ENCODE measurements at regions not wholly inside any gene's neighbourhood (a gene's known extent, or its start where the extent isn't known, plus 50 kb on each side); places are given as distances from the start of the nearest gene placed in this dataset.
"Not testable (repeated sequence)": the region's sequence is repeated elsewhere in the genome, so short reads cannot be mapped to it uniquely, and the experiment has no call there.

GRCh38 chr6:80523531-80523997 lies 417.1 kb downstream of the BCKDHB start:
- H3K4me1 ChIP-seq (ENCODE audit: control insufficient read depth in 1 of 2, insufficient read depth in 1 of 2, low read depth in 1 of 2, low read length in 1 of 2), result no peaks in the 10 kb centered on the region
- TF ChIP-seq CTCF (IDR thresholded peaks at IDR 0.05), result no peak
- H3K4me3 ChIP-seq (ENCODE audit: low read depth in 1 of 2, low read length in 1 of 2), result no peak overlapping the region
- no peaks in the 10 kb centered on the region for H3K9me3 ChIP-seq
- no peaks in the 10 kb centered on the region for H3K36me3 ChIP-seq
- no peaks in the 10 kb centered on the region for H3K27me3 ChIP-seq
- no peak overlapping the region for H3K27ac ChIP-seq

- Histone ChIP-seq H3K9me3 (no peaks in the 10 kb centered on the region), H3K36me3 (no peaks in the 10 kb centered on the region), H3K4me3 (ENCODE audit: low read depth in 1 of 2, low read length in 1 of 2) (no peak overlapping the region), H3K27ac (no peak overlapping the region), H3K27me3 (no peaks in the 10 kb centered on the region), H3K4me1 (ENCODE audit: control insufficient read depth in 1 of 2, insufficient read depth in 1 of 2, low read depth in 1 of 2, low read length in 1 of 2) (no peaks in the 10 kb centered on the region)
- no peak for TF ChIP-seq CTCF (IDR thresholded peaks at IDR 0.05)
Observed at GRCh38 chr6:80523010-80523409, 416.5 kb downstream of the BCKDHB start.

GRCh38 chr6:80522576-80522975 lies 416.1 kb downstream of the BCKDHB start:
- Histone ChIP-seq H3K4me1 (ENCODE audit: control insufficient read depth in 1 of 2, insufficient read depth in 1 of 2, low read depth in 1 of 2, low read length in 1 of 2) (no peaks in the 10 kb centered on the region), H3K36me3 (no peaks in the 10 kb centered on the region), H3K4me3 (ENCODE audit: low read depth in 1 of 2, low read length in 1 of 2) (no peak overlapping the region), H3K27me3 (no peaks in the 10 kb centered on the region), H3K27ac (no peak overlapping the region), H3K9me3 (no peaks in the 10 kb centered on the region)
- no peak for TF ChIP-seq CTCF (IDR thresholded peaks at IDR 0.05)

- Histone ChIP-seq H3K27ac (no peak overlapping the region), H3K4me1 (ENCODE audit: control insufficient read depth in 1 of 2, insufficient read depth in 1 of 2, low read depth in 1 of 2, low read length in 1 of 2) (no peaks in the 10 kb centered on the region), H3K36me3 (no peaks in the 10 kb centered on the region), H3K27me3 (no peaks in the 10 kb centered on the region), H3K4me3 (ENCODE audit: low read depth in 1 of 2, low read length in 1 of 2) (no peak overlapping the region), H3K9me3 (no peaks in the 10 kb centered on the region)
- no peak for TF ChIP-seq CTCF (IDR thresholded peaks at IDR 0.05)
Observed at GRCh38 chr6:80519811-80520594, 413.5 kb downstream of the BCKDHB start.

- Histone ChIP-seq H3K4me3 (ENCODE audit: low read depth in 1 of 2, low read length in 1 of 2) (no peak overlapping the region), H3K4me1 (ENCODE audit: control insufficient read depth in 1 of 2, insufficient read depth in 1 of 2, low read depth in 1 of 2, low read length in 1 of 2) (no peaks in the 10 kb centered on the region)
Observed at GRCh38 chr6:80517525-80517924, 411.1 kb downstream of the BCKDHB start.

GRCh38 chr6:80510521-80510920 lies 404.1 kb downstream of the BCKDHB start:
- not testable (repeated sequence) for H3K4me1 ChIP-seq (ENCODE audit: control insufficient read depth in 1 of 2, insufficient read depth in 1 of 2, low read depth in 1 of 2, low read length in 1 of 2); H3K27me3 ChIP-seq; H3K36me3 ChIP-seq; H3K4me3 ChIP-seq (ENCODE audit: low read depth in 1 of 2, low read length in 1 of 2); H3K9me3 ChIP-seq; H3K27ac ChIP-seq

More at GRCh38 chr6:80517525-80517924, 411.1 kb downstream of the BCKDHB start:
- no peaks in the 10 kb centered on the region for H3K36me3 ChIP-seq
- H3K27me3 ChIP-seq, result no peaks in the 10 kb centered on the region
- no peak overlapping the region for H3K27ac ChIP-seq
- TF ChIP-seq CTCF (IDR thresholded peaks at IDR 0.05), result no peak
- no peaks in the 10 kb centered on the region for H3K9me3 ChIP-seq

Measured in neutrophil (primary cell).